ENCODE measurements at regions not wholly inside any gene's neighbourhood (a gene's known extent, or its start where the extent isn't known, plus 50 kb on each side); places are given as distances from the start of the nearest gene placed in this dataset.

DNA sequence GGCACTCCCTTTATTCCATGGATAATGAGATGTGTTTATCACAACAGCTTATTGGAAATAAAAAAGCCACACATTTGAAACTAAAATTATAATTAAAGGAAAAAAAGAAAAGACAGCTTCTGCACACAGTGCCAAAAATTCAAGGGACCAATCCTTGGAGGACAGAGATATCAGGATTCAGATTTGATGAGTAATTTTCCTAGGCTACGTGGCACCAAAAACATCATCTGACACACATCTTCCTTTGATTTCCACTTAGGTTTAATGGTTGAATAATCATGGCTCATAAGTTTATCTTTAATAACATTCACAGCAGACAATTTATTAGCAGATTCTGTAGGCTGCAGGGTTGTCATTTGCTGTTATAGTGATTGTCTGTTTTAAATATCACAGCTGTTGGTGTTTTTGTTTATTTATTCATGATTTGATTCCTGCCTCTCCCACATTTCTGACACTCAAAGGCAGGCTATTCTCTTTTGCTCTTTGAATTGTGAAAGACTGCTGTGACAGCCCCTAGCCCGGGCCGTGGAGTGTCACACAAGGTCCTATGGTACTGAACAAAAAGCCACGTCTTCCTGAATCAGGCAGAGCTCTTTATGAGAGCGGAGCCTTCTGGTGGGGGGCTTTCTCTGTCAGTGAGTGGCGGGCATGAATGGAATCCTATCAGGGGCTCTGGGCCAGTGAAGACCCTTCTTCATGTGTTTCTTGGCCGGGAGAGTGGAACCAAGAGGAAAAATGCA lies 708.5 kb downstream of the SQOR start:
- Histone ChIP-seq H3K4me3 (ENCODE audit: low read depth in 1 of 2, low read length in 1 of 2) (no peak overlapping the region), H3K4me1 (ENCODE audit: control insufficient read depth in 1 of 2, insufficient read depth in 1 of 2, low read depth in 1 of 2, low read length in 1 of 2) (no peaks in the 10 kb centered on the region), H3K36me3 (no peaks in the 10 kb centered on the region), H3K27ac (no peak overlapping the region), H3K9me3 (no peaks in the 10 kb centered on the region), H3K27me3 (no peaks in the 10 kb centered on the region)
- TF ChIP-seq, protein P1, sequence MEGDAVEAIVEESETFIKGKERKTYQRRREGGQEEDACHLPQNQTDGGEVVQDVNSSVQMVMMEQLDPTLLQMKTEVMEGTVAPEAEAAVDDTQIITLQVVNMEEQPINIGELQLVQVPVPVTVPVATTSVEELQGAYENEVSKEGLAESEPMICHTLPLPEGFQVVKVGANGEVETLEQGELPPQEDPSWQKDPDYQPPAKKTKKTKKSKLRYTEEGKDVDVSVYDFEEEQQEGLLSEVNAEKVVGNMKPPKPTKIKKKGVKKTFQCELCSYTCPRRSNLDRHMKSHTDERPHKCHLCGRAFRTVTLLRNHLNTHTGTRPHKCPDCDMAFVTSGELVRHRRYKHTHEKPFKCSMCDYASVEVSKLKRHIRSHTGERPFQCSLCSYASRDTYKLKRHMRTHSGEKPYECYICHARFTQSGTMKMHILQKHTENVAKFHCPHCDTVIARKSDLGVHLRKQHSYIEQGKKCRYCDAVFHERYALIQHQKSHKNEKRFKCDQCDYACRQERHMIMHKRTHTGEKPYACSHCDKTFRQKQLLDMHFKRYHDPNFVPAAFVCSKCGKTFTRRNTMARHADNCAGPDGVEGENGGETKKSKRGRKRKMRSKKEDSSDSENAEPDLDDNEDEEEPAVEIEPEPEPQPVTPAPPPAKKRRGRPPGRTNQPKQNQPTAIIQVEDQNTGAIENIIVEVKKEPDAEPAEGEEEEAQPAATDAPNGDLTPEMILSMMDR (IDR thresholded peaks at IDR 0.05), result no peak

DNA sequence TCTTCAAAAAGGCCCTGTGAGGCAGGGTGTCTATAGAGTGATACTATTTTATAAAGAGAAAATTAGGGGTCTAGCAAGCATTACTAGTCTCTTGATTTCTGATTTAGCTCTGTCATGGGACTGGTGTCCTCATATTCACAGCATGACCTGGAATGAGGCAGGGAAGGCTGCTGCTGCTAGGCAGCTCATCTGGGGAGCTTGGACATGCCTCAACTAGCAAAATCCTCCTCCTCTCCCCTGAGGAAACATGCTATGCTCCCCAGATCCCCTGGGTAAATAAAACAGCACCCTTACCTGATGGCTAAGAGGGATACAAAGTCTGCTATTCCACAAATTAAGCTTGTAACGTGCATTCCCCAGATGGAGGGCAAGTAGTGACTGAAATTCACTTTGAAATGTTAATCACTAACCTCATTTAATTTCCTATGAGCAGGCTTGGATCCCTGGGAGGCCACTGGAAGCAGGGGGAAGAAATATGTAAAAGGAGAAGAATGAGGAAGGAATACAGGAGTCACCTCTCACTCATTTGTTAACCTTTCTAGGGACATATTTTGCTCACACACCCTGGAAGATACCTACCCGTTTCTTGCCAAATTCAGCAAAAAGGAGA lies 709.4 kb downstream of the SQOR start:
- TF ChIP-seq, protein P1 (IDR thresholded peaks at IDR 0.05), result no peak
- no peaks in the 10 kb centered on the region for H3K4me1 ChIP-seq (ENCODE audit: control insufficient read depth in 1 of 2, insufficient read depth in 1 of 2, low read depth in 1 of 2, low read length in 1 of 2)
- no peaks in the 10 kb centered on the region for H3K9me3 ChIP-seq
- no peaks in the 10 kb centered on the region for H3K36me3 ChIP-seq
- H3K27me3 ChIP-seq, result no peaks in the 10 kb centered on the region
- H3K27ac ChIP-seq, result no peak overlapping the region
- H3K4me3 ChIP-seq (ENCODE audit: low read depth in 1 of 2, low read length in 1 of 2), result no peak overlapping the region

DNA sequence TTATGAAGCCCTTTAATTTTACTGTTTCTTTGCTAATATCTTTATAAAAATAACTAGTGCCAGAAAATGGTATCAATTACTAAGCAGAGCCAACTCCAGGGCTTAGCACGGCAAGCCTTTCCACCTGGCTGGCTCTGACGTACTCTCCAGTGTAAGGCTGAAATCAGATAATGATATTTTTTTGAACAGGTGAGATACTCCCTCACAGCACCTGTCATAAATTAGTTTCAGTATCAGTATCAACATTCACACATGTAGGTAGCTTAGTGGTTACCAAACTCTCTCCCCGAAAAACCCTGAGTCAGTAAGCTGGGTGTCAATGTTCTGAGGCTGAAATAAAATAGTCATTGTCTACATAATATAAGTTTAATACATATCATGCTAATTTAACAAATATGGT lies 710.1 kb downstream of the SQOR start:
- no peaks in the 10 kb centered on the region for H3K27me3 ChIP-seq
- H3K4me3 ChIP-seq (ENCODE audit: low read depth in 1 of 2, low read length in 1 of 2), result no peak overlapping the region
- TF ChIP-seq, protein P1 (IDR thresholded peaks at IDR 0.05), result no peak
- no peaks in the 10 kb centered on the region for H3K4me1 ChIP-seq (ENCODE audit: control insufficient read depth in 1 of 2, insufficient read depth in 1 of 2, low read depth in 1 of 2, low read length in 1 of 2)
- no peaks in the 10 kb centered on the region for H3K9me3 ChIP-seq
- H3K27ac ChIP-seq, result no peak overlapping the region
- no peaks in the 10 kb centered on the region for H3K36me3 ChIP-seq

DNA sequence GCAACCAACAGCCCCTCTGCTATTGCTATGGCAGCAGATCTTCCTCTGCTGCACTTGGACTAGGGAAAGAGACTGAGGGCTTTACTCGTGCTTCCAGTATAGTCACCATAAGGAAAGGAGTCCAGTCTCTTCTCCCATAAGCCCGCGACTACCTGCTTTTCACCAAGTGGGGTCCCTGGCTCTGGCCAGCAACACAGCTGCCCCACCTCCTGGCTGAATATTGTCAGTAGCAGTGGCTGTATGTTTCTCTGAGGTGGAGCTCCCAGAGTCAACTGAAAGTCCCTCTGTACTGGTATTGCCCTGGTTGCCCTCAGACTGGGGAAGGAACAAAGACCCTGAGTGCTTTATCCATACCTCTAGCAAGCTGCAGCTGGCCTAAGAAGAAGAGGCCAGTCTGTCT lies 719.6 kb downstream of the SQOR start:
- no peaks in the 10 kb centered on the region for H3K9me3 ChIP-seq
- TF ChIP-seq, protein P1 (IDR thresholded peaks at IDR 0.05), result no peak
- H3K4me1 ChIP-seq (ENCODE audit: control insufficient read depth in 1 of 2, insufficient read depth in 1 of 2, low read depth in 1 of 2, low read length in 1 of 2), result no peaks in the 10 kb centered on the region
- no peaks in the 10 kb centered on the region for H3K27me3 ChIP-seq
- no peak overlapping the region for H3K27ac ChIP-seq
- no peaks in the 10 kb centered on the region for H3K36me3 ChIP-seq
- no peak overlapping the region for H3K4me3 ChIP-seq (ENCODE audit: low read depth in 1 of 2, low read length in 1 of 2)

DNA sequence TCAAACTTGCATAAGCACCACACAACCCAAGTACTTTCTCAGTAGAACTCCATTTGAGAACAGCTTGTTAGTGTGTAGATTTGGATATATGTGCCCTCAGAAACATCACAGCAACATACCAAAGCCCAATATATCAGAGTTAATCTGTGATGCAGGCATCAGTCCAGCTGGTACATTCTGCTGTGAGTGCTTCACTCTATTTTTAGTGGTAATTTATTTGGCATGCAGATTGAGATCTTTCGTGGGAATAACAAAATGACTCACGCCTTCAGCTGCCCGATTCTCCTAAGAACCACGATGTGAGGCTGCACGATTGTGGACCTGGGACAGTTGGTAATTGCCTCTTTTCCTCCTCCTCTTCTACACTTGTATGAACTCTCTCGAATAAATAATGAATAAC lies 730.7 kb downstream of the SQOR start:
- H3K27me3 ChIP-seq, result no peaks in the 10 kb centered on the region
- no peaks in the 10 kb centered on the region for H3K36me3 ChIP-seq
- TF ChIP-seq, protein P1 (IDR thresholded peaks at IDR 0.05), result no peak
- no peak overlapping the region for H3K4me3 ChIP-seq (ENCODE audit: low read depth in 1 of 2, low read length in 1 of 2)
- H3K9me3 ChIP-seq, result no peaks in the 10 kb centered on the region
- no peaks in the 10 kb centered on the region for H3K4me1 ChIP-seq (ENCODE audit: control insufficient read depth in 1 of 2, insufficient read depth in 1 of 2, low read depth in 1 of 2, low read length in 1 of 2)
- no peak overlapping the region for H3K27ac ChIP-seq

Measured in neutrophil (primary cell).